ENCODE measurements at regions not wholly inside any gene's neighbourhood (a gene's known extent, or its start where the extent isn't known, plus 50 kb on each side); places are given as distances from the start of the nearest gene placed in this dataset.
"Not testable (repeated sequence)": the region's sequence is repeated elsewhere in the genome, so short reads cannot be mapped to it uniquely, and the experiment has no call there.

GRCh38 chr4:128623508-128624215 lies 185.8 kb upstream of the JADE1 start:
- no peak for DNase-seq
- Histone ChIP-seq H3K27ac (ENCODE audit: low read depth in 2 of 2, low read length in 2 of 2) (peak overlapping the region in 1 of 2 donors; percentile 20), H3K9ac (ENCODE audit: low read length in 3 of 3) (no peak overlapping the region), H3K9me3 (ENCODE audit: control insufficient read depth in 2 of 3, insufficient read depth in 1 of 3, low read length in 3 of 3) (no peaks in the 10 kb centered on the region), H3K27me3 (ENCODE audit: control insufficient read depth, insufficient read depth, low read length) (no peaks in the 10 kb centered on the region), H3K4me3 (ENCODE audit: low read length in 3 of 3) (no peak overlapping the region), H3K4me1 (ENCODE audit: control insufficient read depth in 2 of 3, insufficient read depth in 2 of 3, low read depth in 1 of 3, low read length in 3 of 3) (no peaks in the 10 kb centered on the region), H3K36me3 (ENCODE audit: control insufficient read depth in 2 of 3, insufficient read depth in 3 of 3, low read length in 3 of 3) (no peaks in the 10 kb centered on the region)
- TF ChIP-seq CTCF (IDR thresholded peaks at IDR 0.05; ENCODE audit: borderline replicate concordance, extremely low read depth, insufficient read depth), result no peak
- FAIRE-seq, result no peak
- intact Hi-C loops (cut with DNase I), result no loop called here

- H3K9me3 ChIP-seq (ENCODE audit: control insufficient read depth in 2 of 3, insufficient read depth in 1 of 3, low read length in 3 of 3); H3K36me3 ChIP-seq (ENCODE audit: control insufficient read depth in 2 of 3, insufficient read depth in 3 of 3, low read length in 3 of 3); FAIRE-seq; H3K4me1 ChIP-seq (ENCODE audit: control insufficient read depth in 2 of 3, insufficient read depth in 2 of 3, low read depth in 1 of 3, low read length in 3 of 3); intact Hi-C loops (cut with DNase I); H3K9ac ChIP-seq (ENCODE audit: low read length in 3 of 3); H3K27me3 ChIP-seq (ENCODE audit: control insufficient read depth, insufficient read depth, low read length); H3K4me3 ChIP-seq (ENCODE audit: low read length in 3 of 3); DNase-seq; H3K27ac ChIP-seq (ENCODE audit: low read depth in 2 of 2, low read length in 2 of 2): not testable (repeated sequence)
These were observed 189.1 kb upstream of the JADE1 start for GRCh38 chr4:128620279-128620965.

GRCh38 chr4:128615197-128615596 lies 194.3 kb upstream of the JADE1 start:
- H3K36me3 ChIP-seq (ENCODE audit: control insufficient read depth in 2 of 3, insufficient read depth in 3 of 3, low read length in 3 of 3), result no peaks in the 10 kb centered on the region
- H3K27ac ChIP-seq (ENCODE audit: low read depth in 2 of 2, low read length in 2 of 2), result no peak overlapping the region
- H3K9me3 ChIP-seq (ENCODE audit: control insufficient read depth in 2 of 3, insufficient read depth in 1 of 3, low read length in 3 of 3), result no peaks in the 10 kb centered on the region
- no peak overlapping the region for H3K9ac ChIP-seq (ENCODE audit: low read length in 3 of 3)
- intact Hi-C loops (cut with DNase I), result no loop called here
- H3K4me1 ChIP-seq (ENCODE audit: control insufficient read depth in 2 of 3, insufficient read depth in 2 of 3, low read depth in 1 of 3, low read length in 3 of 3), result no peaks in the 10 kb centered on the region
- DNase-seq (no peak), FAIRE-seq (no peak)
- H3K4me3 ChIP-seq (ENCODE audit: low read length in 3 of 3), result no peak overlapping the region
- H3K27me3 ChIP-seq (ENCODE audit: control insufficient read depth, insufficient read depth, low read length), result no peaks in the 10 kb centered on the region
- no peak for TF ChIP-seq CTCF (IDR thresholded peaks at IDR 0.05; ENCODE audit: borderline replicate concordance, extremely low read depth, insufficient read depth)

- FAIRE-seq (no peak), DNase-seq (no peak)
- intact Hi-C loops (cut with DNase I), result no loop called here
- peaks cover 0 to 13% (median 0%) of the 10 kb centered on the region in 3 donors for H3K4me1 ChIP-seq (ENCODE audit: control insufficient read depth in 2 of 3, insufficient read depth in 2 of 3, low read depth in 1 of 3, low read length in 3 of 3)
- H3K36me3 ChIP-seq (ENCODE audit: control insufficient read depth in 2 of 3, insufficient read depth in 3 of 3, low read length in 3 of 3), result no peaks in the 10 kb centered on the region
- no peak overlapping the region for H3K27ac ChIP-seq (ENCODE audit: low read depth in 2 of 2, low read length in 2 of 2)
- H3K9me3 ChIP-seq (ENCODE audit: control insufficient read depth in 2 of 3, insufficient read depth in 1 of 3, low read length in 3 of 3), result no peaks in the 10 kb centered on the region
- H3K4me3 ChIP-seq (ENCODE audit: low read length in 3 of 3), result no peak overlapping the region
- H3K27me3 ChIP-seq (ENCODE audit: control insufficient read depth, insufficient read depth, low read length), result no peaks in the 10 kb centered on the region
- no peak overlapping the region for H3K9ac ChIP-seq (ENCODE audit: low read length in 3 of 3)
- no peak for TF ChIP-seq CTCF (IDR thresholded peaks at IDR 0.05; ENCODE audit: borderline replicate concordance, extremely low read depth, insufficient read depth)
These were observed 201.5 kb upstream of the JADE1 start for GRCh38 chr4:128608006-128608405.
